ENCODE measurements at regions not wholly inside any gene's neighbourhood (a gene's known extent, or its start where the extent isn't known, plus 50 kb on each side); places are given as distances from the start of the nearest gene placed in this dataset.

- Histone ChIP-seq H4K20me1 (ENCODE audit: insufficient read depth, poor library complexity, severe bottlenecking) (no peaks in the 10 kb centered on the region), H3K4me3 (no peak overlapping the region), H3K9me2 (replicated peaks; ENCODE audit: insufficient read depth) (no peaks in the 10 kb centered on the region), H3K36me3 (replicated peaks; ENCODE audit: insufficient read depth, low read depth) (no peaks in the 10 kb centered on the region), H3K4me1 (ENCODE audit: insufficient read depth) (peaks cover 20% of the 10 kb centered on the region), H2AFZ (no peak overlapping the region), H3K9me3 (ENCODE audit: low read depth) (no peaks in the 10 kb centered on the region), H3K79me2 (no peaks in the 10 kb centered on the region), H3K27ac (no peak overlapping the region), H3K4me2 (no peak overlapping the region), H3K27me3 (no peaks in the 10 kb centered on the region)
- DNase-seq (ENCODE audit: low spot score) = no peak
- WGBS (ENCODE audit: low lambda C conversion rate, missing lambda C conversion rate) = 68% methylated on average over 11 of the region's 12 CpGs
- no peak for TF ChIP-seq EZH2 (IDR thresholded peaks at IDR 0.05; ENCODE audit: borderline replicate concordance)
- TF ChIP-seq, protein P1, sequence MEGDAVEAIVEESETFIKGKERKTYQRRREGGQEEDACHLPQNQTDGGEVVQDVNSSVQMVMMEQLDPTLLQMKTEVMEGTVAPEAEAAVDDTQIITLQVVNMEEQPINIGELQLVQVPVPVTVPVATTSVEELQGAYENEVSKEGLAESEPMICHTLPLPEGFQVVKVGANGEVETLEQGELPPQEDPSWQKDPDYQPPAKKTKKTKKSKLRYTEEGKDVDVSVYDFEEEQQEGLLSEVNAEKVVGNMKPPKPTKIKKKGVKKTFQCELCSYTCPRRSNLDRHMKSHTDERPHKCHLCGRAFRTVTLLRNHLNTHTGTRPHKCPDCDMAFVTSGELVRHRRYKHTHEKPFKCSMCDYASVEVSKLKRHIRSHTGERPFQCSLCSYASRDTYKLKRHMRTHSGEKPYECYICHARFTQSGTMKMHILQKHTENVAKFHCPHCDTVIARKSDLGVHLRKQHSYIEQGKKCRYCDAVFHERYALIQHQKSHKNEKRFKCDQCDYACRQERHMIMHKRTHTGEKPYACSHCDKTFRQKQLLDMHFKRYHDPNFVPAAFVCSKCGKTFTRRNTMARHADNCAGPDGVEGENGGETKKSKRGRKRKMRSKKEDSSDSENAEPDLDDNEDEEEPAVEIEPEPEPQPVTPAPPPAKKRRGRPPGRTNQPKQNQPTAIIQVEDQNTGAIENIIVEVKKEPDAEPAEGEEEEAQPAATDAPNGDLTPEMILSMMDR (IDR thresholded peaks at IDR 0.05; ENCODE audit: poor library complexity) = no peak
- no peak for TF ChIP-seq EZH2phosphoT487 (IDR thresholded peaks at IDR 0.05; ENCODE audit: low read depth, severe bottlenecking, unreplicated experiment)
Observed at GRCh38 chr4:4752025-4752424, 107.4 kb upstream of the MSX1 start.

DNA sequence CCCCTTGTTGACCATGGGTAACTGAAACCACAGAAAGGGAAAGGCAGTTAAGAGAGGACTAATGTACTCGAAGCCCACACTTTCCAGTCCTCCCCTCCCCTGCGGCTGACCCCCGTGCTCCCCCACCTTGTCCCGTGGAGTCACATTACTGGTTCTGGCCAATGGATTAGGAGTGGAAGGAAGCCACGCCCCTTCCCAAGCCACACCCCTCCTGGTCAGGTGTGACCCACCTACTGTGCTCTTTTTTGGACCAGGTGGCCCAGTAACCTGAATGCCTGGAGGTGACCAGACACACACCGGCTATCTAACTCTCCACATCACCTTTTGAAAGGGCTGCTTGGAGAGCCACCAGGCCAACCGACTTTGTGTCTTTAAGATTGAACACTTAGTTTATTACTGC, 109.3 kb upstream of the MSX1 start:
- no peak overlapping the region for H3K27ac ChIP-seq
- H3K4me3 ChIP-seq = no peak overlapping the region
- H4K20me1 ChIP-seq (ENCODE audit: insufficient read depth, poor library complexity, severe bottlenecking) = no peaks in the 10 kb centered on the region
- no peak overlapping the region for H2AFZ ChIP-seq
- TF ChIP-seq, protein P1 (IDR thresholded peaks at IDR 0.05; ENCODE audit: poor library complexity) = no peak
- TF ChIP-seq EZH2phosphoT487 (IDR thresholded peaks at IDR 0.05; ENCODE audit: low read depth, severe bottlenecking, unreplicated experiment) = no peak
- TF ChIP-seq EZH2 (IDR thresholded peaks at IDR 0.05; ENCODE audit: borderline replicate concordance) = no peak
- no peaks in the 10 kb centered on the region for H3K27me3 ChIP-seq
- DNase-seq (ENCODE audit: low spot score) = no peak
- no peaks in the 10 kb centered on the region for H3K36me3 ChIP-seq (replicated peaks; ENCODE audit: insufficient read depth, low read depth)
- H3K79me2 ChIP-seq = no peaks in the 10 kb centered on the region
- 88% methylated on average over 7 of the region's 7 CpGs for WGBS (ENCODE audit: low lambda C conversion rate, missing lambda C conversion rate)
- peaks cover 19% of the 10 kb centered on the region for H3K4me1 ChIP-seq (ENCODE audit: insufficient read depth)
- H3K4me2 ChIP-seq = no peak overlapping the region
- no peaks in the 10 kb centered on the region for H3K9me3 ChIP-seq (ENCODE audit: low read depth)
- H3K9me2 ChIP-seq (replicated peaks; ENCODE audit: insufficient read depth) = no peaks in the 10 kb centered on the region

DNA sequence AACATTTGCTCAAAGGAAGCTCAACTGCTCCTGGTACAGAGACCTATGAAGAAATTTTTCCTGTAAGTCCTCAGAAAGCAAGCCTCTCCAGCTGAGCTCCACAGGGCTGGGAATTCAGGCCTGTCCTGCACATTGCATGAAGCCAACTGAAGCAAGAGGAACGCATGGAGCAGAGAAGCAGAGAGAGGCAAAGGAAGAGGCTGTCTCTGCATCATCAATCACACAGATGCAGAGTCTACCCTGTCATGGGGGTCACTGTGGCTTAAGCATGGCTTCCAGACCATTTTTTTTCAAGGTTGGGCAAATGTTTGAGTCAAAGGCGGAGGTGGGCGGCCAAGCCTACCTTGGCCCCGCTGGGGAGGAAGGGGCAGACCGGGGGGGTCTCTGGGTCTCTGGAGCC, 110.3 kb upstream of the MSX1 start:
- TF ChIP-seq EZH2 (IDR thresholded peaks at IDR 0.05; ENCODE audit: borderline replicate concordance) = no peak
- no peak for TF ChIP-seq EZH2phosphoT487 (IDR thresholded peaks at IDR 0.05; ENCODE audit: low read depth, severe bottlenecking, unreplicated experiment)
- TF ChIP-seq, protein P1 (IDR thresholded peaks at IDR 0.05; ENCODE audit: poor library complexity) = no peak
- no peak overlapping the region for H3K27ac ChIP-seq
- no peak for DNase-seq (ENCODE audit: low spot score)
- H3K4me3 ChIP-seq = no peak overlapping the region
- H3K9me2 ChIP-seq (replicated peaks; ENCODE audit: insufficient read depth) = no peaks in the 10 kb centered on the region
- no peaks in the 10 kb centered on the region for H4K20me1 ChIP-seq (ENCODE audit: insufficient read depth, poor library complexity, severe bottlenecking)
- WGBS (ENCODE audit: low lambda C conversion rate, missing lambda C conversion rate) = 97% methylated on average over 5 of the region's 5 CpGs
- no peak overlapping the region for H2AFZ ChIP-seq
- no peak overlapping the region for H3K4me2 ChIP-seq
- no peaks in the 10 kb centered on the region for H3K36me3 ChIP-seq (replicated peaks; ENCODE audit: insufficient read depth, low read depth)
- H3K27me3 ChIP-seq = no peaks in the 10 kb centered on the region
- H3K4me1 ChIP-seq (ENCODE audit: insufficient read depth) = peaks cover 11% of the 10 kb centered on the region
- no peaks in the 10 kb centered on the region for H3K9me3 ChIP-seq (ENCODE audit: low read depth)
- H3K79me2 ChIP-seq = no peaks in the 10 kb centered on the region

GRCh38 chr4:4746444-4746843, 113.0 kb upstream of the MSX1 start:
- Histone ChIP-seq H2AFZ (no peak overlapping the region), H4K20me1 (ENCODE audit: insufficient read depth, poor library complexity, severe bottlenecking) (no peaks in the 10 kb centered on the region), H3K9me3 (ENCODE audit: low read depth) (no peaks in the 10 kb centered on the region), H3K27ac (no peak overlapping the region), H3K79me2 (no peaks in the 10 kb centered on the region), H3K9me2 (replicated peaks; ENCODE audit: insufficient read depth) (no peaks in the 10 kb centered on the region), H3K4me2 (no peak overlapping the region), H3K4me1 (ENCODE audit: insufficient read depth) (peaks cover under 1% of the 10 kb centered on the region), H3K27me3 (no peaks in the 10 kb centered on the region), H3K36me3 (replicated peaks; ENCODE audit: insufficient read depth, low read depth) (no peaks in the 10 kb centered on the region), H3K4me3 (no peak overlapping the region)
- TF ChIP-seq EZH2 (IDR thresholded peaks at IDR 0.05; ENCODE audit: borderline replicate concordance) = no peak
- no peak for TF ChIP-seq EZH2phosphoT487 (IDR thresholded peaks at IDR 0.05; ENCODE audit: low read depth, severe bottlenecking, unreplicated experiment)
- TF ChIP-seq, protein P1 (IDR thresholded peaks at IDR 0.05; ENCODE audit: poor library complexity) = no peak
- WGBS (ENCODE audit: low lambda C conversion rate, missing lambda C conversion rate) = 89% methylated on average over 1 of the region's 1 CpG
- no peak for DNase-seq (ENCODE audit: low spot score)

All from hepatocyte (in vitro differentiated cells).